ENCODE measurements at regions not wholly inside any gene's neighbourhood (a gene's known extent, or its start where the extent isn't known, plus 50 kb on each side); places are given as distances from the start of the nearest gene placed in this dataset.

- no peak overlapping the region for H3K4me3 ChIP-seq (ENCODE audit: control insufficient read depth, low read depth, low read length)
- DNase-seq (ENCODE audit: low read depth): no peak
- TF ChIP-seq, protein P1, sequence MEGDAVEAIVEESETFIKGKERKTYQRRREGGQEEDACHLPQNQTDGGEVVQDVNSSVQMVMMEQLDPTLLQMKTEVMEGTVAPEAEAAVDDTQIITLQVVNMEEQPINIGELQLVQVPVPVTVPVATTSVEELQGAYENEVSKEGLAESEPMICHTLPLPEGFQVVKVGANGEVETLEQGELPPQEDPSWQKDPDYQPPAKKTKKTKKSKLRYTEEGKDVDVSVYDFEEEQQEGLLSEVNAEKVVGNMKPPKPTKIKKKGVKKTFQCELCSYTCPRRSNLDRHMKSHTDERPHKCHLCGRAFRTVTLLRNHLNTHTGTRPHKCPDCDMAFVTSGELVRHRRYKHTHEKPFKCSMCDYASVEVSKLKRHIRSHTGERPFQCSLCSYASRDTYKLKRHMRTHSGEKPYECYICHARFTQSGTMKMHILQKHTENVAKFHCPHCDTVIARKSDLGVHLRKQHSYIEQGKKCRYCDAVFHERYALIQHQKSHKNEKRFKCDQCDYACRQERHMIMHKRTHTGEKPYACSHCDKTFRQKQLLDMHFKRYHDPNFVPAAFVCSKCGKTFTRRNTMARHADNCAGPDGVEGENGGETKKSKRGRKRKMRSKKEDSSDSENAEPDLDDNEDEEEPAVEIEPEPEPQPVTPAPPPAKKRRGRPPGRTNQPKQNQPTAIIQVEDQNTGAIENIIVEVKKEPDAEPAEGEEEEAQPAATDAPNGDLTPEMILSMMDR (conservative IDR thresholded peaks at IDR 0.05; ENCODE audit: control insufficient read depth, insufficient read depth, low read depth, low read length): no peak
Measured at GRCh38 chr10:30793093-30793492, 163.5 kb upstream of the LYZL2 start.

- no peak overlapping the region for H3K4me3 ChIP-seq (ENCODE audit: control insufficient read depth, low read depth, low read length)
- TF ChIP-seq, protein P1 (conservative IDR thresholded peaks at IDR 0.05; ENCODE audit: control insufficient read depth, insufficient read depth, low read depth, low read length): no peak
- no peak for DNase-seq (ENCODE audit: low read depth)
Measured at GRCh38 chr10:30792025-30792424, 162.5 kb upstream of the LYZL2 start.

- DNase-seq (ENCODE audit: low read depth): peak; percentile 62
- TF ChIP-seq, protein P1 (conservative IDR thresholded peaks at IDR 0.05; ENCODE audit: control insufficient read depth, insufficient read depth, low read depth, low read length): no peak
- H3K4me3 ChIP-seq (ENCODE audit: control insufficient read depth, low read depth, low read length): no peak overlapping the region
Measured at GRCh38 chr10:30791197-30791611, 161.7 kb upstream of the LYZL2 start.

DNA sequence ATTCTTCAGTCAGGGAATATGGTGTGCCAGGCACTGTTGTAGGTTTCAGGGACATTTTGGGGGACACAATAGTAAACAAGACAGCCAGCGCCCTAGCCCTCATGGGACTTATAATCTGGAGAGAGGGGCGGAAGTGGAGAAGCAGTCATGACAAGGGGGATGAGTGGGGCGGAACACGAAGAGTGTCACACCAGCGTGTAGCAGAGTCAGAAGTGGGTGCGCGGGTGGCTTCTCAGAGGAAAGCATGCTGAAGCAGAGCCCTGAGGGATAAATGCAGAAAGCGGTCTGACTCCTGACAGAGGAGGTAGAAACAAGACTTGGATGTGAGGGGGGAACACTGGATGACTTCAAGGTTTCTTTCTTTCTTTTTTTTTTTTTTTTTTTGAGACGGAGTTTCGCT lies 160.3 kb upstream of the LYZL2 start:
- DNase-seq (ENCODE audit: low read depth): no peak
- TF ChIP-seq, protein P1 (conservative IDR thresholded peaks at IDR 0.05; ENCODE audit: control insufficient read depth, insufficient read depth, low read depth, low read length): no peak
- H3K4me3 ChIP-seq (ENCODE audit: control insufficient read depth, low read depth, low read length): no peak overlapping the region

GRCh38 chr10:30788307-30788706 lies 158.8 kb upstream of the LYZL2 start:
- peak; percentile 70 for DNase-seq (ENCODE audit: low read depth)
- TF ChIP-seq, protein P1 (conservative IDR thresholded peaks at IDR 0.05; ENCODE audit: control insufficient read depth, insufficient read depth, low read depth, low read length): no peak
- H3K4me3 ChIP-seq (ENCODE audit: control insufficient read depth, low read depth, low read length): no peak overlapping the region

- TF ChIP-seq, protein P1 (conservative IDR thresholded peaks at IDR 0.05; ENCODE audit: control insufficient read depth, insufficient read depth, low read depth, low read length): no peak
- DNase-seq (ENCODE audit: low read depth): no peak
- no peak overlapping the region for H3K4me3 ChIP-seq (ENCODE audit: control insufficient read depth, low read depth, low read length)
Measured at GRCh38 chr10:30786906-30787305, 157.4 kb upstream of the LYZL2 start.

- DNase-seq (ENCODE audit: low read depth): peak; percentile 84
- no peak overlapping the region for H3K4me3 ChIP-seq (ENCODE audit: control insufficient read depth, low read depth, low read length)
- TF ChIP-seq, protein P1 (conservative IDR thresholded peaks at IDR 0.05; ENCODE audit: control insufficient read depth, insufficient read depth, low read depth, low read length): no peak
Measured at GRCh38 chr10:30786131-30786530, 156.6 kb upstream of the LYZL2 start.
